Suprapubic skin (tissue), 4 donors: ENCODE measurements at regions not wholly inside any gene's neighbourhood (a gene's known extent, or its start where the extent isn't known, plus 50 kb on each side); places are given as distances from the start of the nearest gene placed in this dataset.

Experiments
- DNase-seq, 2 donors: peaks; one replicate each; pipeline ENCODE4 v3.0.0-alpha.2; 2019; ENCODE audit warnings: low spot score in 2 of 2
- H3K27ac ChIP-seq: fragments of 200-600 bp; sonication (generic); one replicate; pipeline ENCODE4 v1.5.1; 2019
- H3K27me3 ChIP-seq: fragments of 200-600 bp; sonication (generic); one replicate; pipeline ENCODE4 v1.5.1; 2019
- H3K36me3 ChIP-seq: fragments of 200-600 bp; sonication (generic); one replicate; pipeline ENCODE4 v1.5.1; 2019
- H3K4me1 ChIP-seq: fragments of 200-600 bp; sonication (generic); one replicate; pipeline ENCODE4 v1.5.1; 2019
- H3K4me3 ChIP-seq: fragments of 200-600 bp; sonication (generic); one replicate; pipeline ENCODE4 v1.5.1; 2019; ENCODE audit warnings: mild to moderate bottlenecking
- H3K9me3 ChIP-seq: fragments of 200-600 bp; sonication (generic); one replicate; pipeline ENCODE4 v1.5.1; 2019
- CTCF ChIP-seq, 2 donors: fragments of 200-600 bp in 1 of 2; fragments of 450-650 bp in 1 of 2; sonication (generic) in 1 of 2; IDR thresholded peaks; one replicate each; pipeline ENCODE4 v1.5.1; 2016 to 2019; ENCODE audit warnings: antibody characterized with exemption in 2 of 2, mild to moderate bottlenecking in 1 of 2, moderate library complexity in 1 of 2
- EP300 ChIP-seq: sonication (generic); formaldehyde crosslinking; IDR thresholded peaks from one replicate; pipeline ENCODE4 v1.6.1; 2017; ENCODE audit warnings: antibody characterized with exemption
- POLR2A ChIP-seq, 2 donors: fragments of 450-650 bp; IDR thresholded peaks; one replicate each; pipeline ENCODE4 v1.6.1; 2017; ENCODE audit warnings: antibody characterized with exemption in 2 of 2, mild to moderate bottlenecking in 2 of 2, moderate library complexity in 2 of 2
- POLR2AphosphoS5 ChIP-seq, 3 donors: sonication (generic); formaldehyde crosslinking; IDR thresholded peaks; one replicate each; pipeline ENCODE4 v1.6.1; 2017; ENCODE audit warnings: antibody characterized with exemption in 3 of 3
- WGBS: methylation state at CpG from one replicate; pipeline ENCODE4 v1.1.5; 2018; 5-methylcytosine and 5-hydroxymethylcytosine counted together

- Histone ChIP-seq H3K27ac (no peak overlapping the region), H3K4me1 (no peaks in the 10 kb centered on the region), H3K27me3 (no peaks in the 10 kb centered on the region), H3K36me3 (no peaks in the 10 kb centered on the region), H3K4me3 (no peak overlapping the region), H3K9me3 (no peaks in the 10 kb centered on the region)
- no peak for DNase-seq
- no peak for TF ChIP-seq EP300
- TF ChIP-seq POLR2AphosphoS5 (IDR thresholded peaks at IDR 0.05): no peak
- TF ChIP-seq POLR2A (IDR thresholded peaks at IDR 0.05): no peak
- TF ChIP-seq CTCF (IDR thresholded peaks at IDR 0.05): no peak
- WGBS: 84% methylated on average over 2 of the region's 2 CpGs
Measured at GRCh38 chr20:55099251-55099650, 623.9 kb downstream of the DOK5 start.

GRCh38 chr20:55097621-55098020 is 622.2 kb downstream of the DOK5 start:
- H3K27me3 ChIP-seq: no peaks in the 10 kb centered on the region
- no peaks in the 10 kb centered on the region for H3K9me3 ChIP-seq
- no peak overlapping the region for H3K4me3 ChIP-seq
- no peak for TF ChIP-seq POLR2A (IDR thresholded peaks at IDR 0.05)
- no peak for TF ChIP-seq EP300
- TF ChIP-seq CTCF (IDR thresholded peaks at IDR 0.05): no peak
- TF ChIP-seq POLR2AphosphoS5 (IDR thresholded peaks at IDR 0.05): no peak
- H3K27ac ChIP-seq: no peak overlapping the region
- DNase-seq: no peak
- H3K4me1 ChIP-seq: no peaks in the 10 kb centered on the region
- H3K36me3 ChIP-seq: no peaks in the 10 kb centered on the region

GRCh38 chr20:55095745-55096400 is 620.5 kb downstream of the DOK5 start:
- no peak for DNase-seq
- no peak overlapping the region for H3K4me3 ChIP-seq

GRCh38 chr20:55094353-55094861 is 619.0 kb downstream of the DOK5 start:
- no peaks in the 10 kb centered on the region for H3K4me1 ChIP-seq
- TF ChIP-seq CTCF (IDR thresholded peaks at IDR 0.05) (no peak), EP300 (no peak), POLR2AphosphoS5 (IDR thresholded peaks at IDR 0.05) (no peak), POLR2A (IDR thresholded peaks at IDR 0.05) (no peak)
- DNase-seq: no peak
- WGBS: 72% methylated on average over 12 of the region's 12 CpGs
- H3K27ac ChIP-seq: no peak overlapping the region
- no peaks in the 10 kb centered on the region for H3K9me3 ChIP-seq
- H3K27me3 ChIP-seq: no peaks in the 10 kb centered on the region
- H3K36me3 ChIP-seq: no peaks in the 10 kb centered on the region
- no peak overlapping the region for H3K4me3 ChIP-seq

More at GRCh38 chr20:55095745-55096400, 620.5 kb downstream of the DOK5 start:
- Histone ChIP-seq H3K4me1 (no peaks in the 10 kb centered on the region), H3K27ac (no peak overlapping the region), H3K9me3 (no peaks in the 10 kb centered on the region), H3K36me3 (no peaks in the 10 kb centered on the region), H3K27me3 (no peaks in the 10 kb centered on the region)
- TF ChIP-seq POLR2AphosphoS5 (IDR thresholded peaks at IDR 0.05) (no peak), CTCF (IDR thresholded peaks at IDR 0.05) (no peak), EP300 (no peak), POLR2A (IDR thresholded peaks at IDR 0.05) (no peak)
- 32% methylated on average over 4 of the region's 4 CpGs for WGBS

GRCh38 chr20:55090286-55090685 is 614.9 kb downstream of the DOK5 start:
- WGBS: 46% methylated on average over 4 of the region's 4 CpGs
- no peaks in the 10 kb centered on the region for H3K9me3 ChIP-seq
- no peaks in the 10 kb centered on the region for H3K27me3 ChIP-seq
- H3K4me3 ChIP-seq: no peak overlapping the region
- no peak overlapping the region for H3K27ac ChIP-seq
- DNase-seq: no peak
- no peaks in the 10 kb centered on the region for H3K36me3 ChIP-seq
- no peaks in the 10 kb centered on the region for H3K4me1 ChIP-seq
- TF ChIP-seq POLR2AphosphoS5 (IDR thresholded peaks at IDR 0.05): no peak
- TF ChIP-seq POLR2A (IDR thresholded peaks at IDR 0.05): no peak
- no peak for TF ChIP-seq EP300
- no peak for TF ChIP-seq CTCF (IDR thresholded peaks at IDR 0.05)
